ENCODE measurements at regions not wholly inside any gene's neighbourhood (a gene's known extent, or its start where the extent isn't known, plus 50 kb on each side); places are given as distances from the start of the nearest gene placed in this dataset.

- DNase-seq (ENCODE audit: low spot score, unreplicated experiment), result no peak
- Mint-ChIP-seq H3K4me3 (ENCODE audit: low read depth) (no peak overlapping the region), H3K27me3 (peaks cover 36% of the 10 kb centered on the region), H3K36me3 (ENCODE audit: insufficient read depth) (no peaks in the 10 kb centered on the region), H3K4me1 (ENCODE audit: low read depth) (peaks cover 11% of the 10 kb centered on the region), H3K9me3 (ENCODE audit: low read depth) (no peaks in the 10 kb centered on the region), H3K27ac (no peak overlapping the region)
- TF ChIP-seq CTCF (IDR thresholded peaks at IDR 0.05; ENCODE audit: unreplicated experiment), result no peak
Measured at GRCh38 chr7:115478426-115478825, 552.1 kb downstream of the TFEC start.

GRCh38 chr7:115477193-115477651 is 553.3 kb downstream of the TFEC start:
- Mint-ChIP-seq H3K4me3 (ENCODE audit: low read depth) (peak overlapping the region; percentile 70), H3K36me3 (ENCODE audit: insufficient read depth) (no peaks in the 10 kb centered on the region), H3K27me3 (peaks cover 36% of the 10 kb centered on the region), H3K27ac (no peak overlapping the region), H3K9me3 (ENCODE audit: low read depth) (no peaks in the 10 kb centered on the region), H3K4me1 (ENCODE audit: low read depth) (peaks cover 11% of the 10 kb centered on the region)
- no peak for TF ChIP-seq CTCF (IDR thresholded peaks at IDR 0.05; ENCODE audit: unreplicated experiment)
- peak; percentile 19 for DNase-seq (ENCODE audit: low spot score, unreplicated experiment)

GRCh38 chr7:115476671-115477181 is 553.8 kb downstream of the TFEC start:
- no peak for TF ChIP-seq CTCF (IDR thresholded peaks at IDR 0.05; ENCODE audit: unreplicated experiment)
- Mint-ChIP-seq H3K4me3 (ENCODE audit: low read depth) (peak overlapping the region; percentile 70), H3K4me1 (ENCODE audit: low read depth) (peaks cover 11% of the 10 kb centered on the region), H3K9me3 (ENCODE audit: low read depth) (no peaks in the 10 kb centered on the region), H3K27me3 (peaks cover 35% of the 10 kb centered on the region), H3K27ac (no peak overlapping the region), H3K36me3 (ENCODE audit: insufficient read depth) (no peaks in the 10 kb centered on the region)
- no peak for DNase-seq (ENCODE audit: low spot score, unreplicated experiment)

- no peak for DNase-seq (ENCODE audit: low spot score, unreplicated experiment)
- peaks cover 31% of the 10 kb centered on the region for H3K27me3 Mint-ChIP-seq
- peak overlapping the region; percentile 4 for H3K4me3 Mint-ChIP-seq (ENCODE audit: low read depth)
Measured at GRCh38 chr7:115475761-115476385, 554.0 kb downstream of the MDFIC start.

GRCh38 chr7:115475206-115475605 is 553.3 kb downstream of the MDFIC start:
- no peak for DNase-seq (ENCODE audit: low spot score, unreplicated experiment)
- Mint-ChIP-seq H3K36me3 (ENCODE audit: insufficient read depth) (no peaks in the 10 kb centered on the region), H3K4me3 (ENCODE audit: low read depth) (no peak overlapping the region), H3K27me3 (peaks cover 31% of the 10 kb centered on the region), H3K4me1 (ENCODE audit: low read depth) (peaks cover 11% of the 10 kb centered on the region), H3K27ac (no peak overlapping the region), H3K9me3 (ENCODE audit: low read depth) (no peaks in the 10 kb centered on the region)
- no peak for TF ChIP-seq CTCF (IDR thresholded peaks at IDR 0.05; ENCODE audit: unreplicated experiment)

More at GRCh38 chr7:115475761-115476385, 554.0 kb downstream of the MDFIC start:
- peak; percentile 17 for TF ChIP-seq CTCF (IDR thresholded peaks at IDR 0.05; ENCODE audit: unreplicated experiment)
- no peaks in the 10 kb centered on the region for H3K36me3 Mint-ChIP-seq (ENCODE audit: insufficient read depth)
- peaks cover 11% of the 10 kb centered on the region for H3K4me1 Mint-ChIP-seq (ENCODE audit: low read depth)
- H3K27ac Mint-ChIP-seq, result no peak overlapping the region
- no peaks in the 10 kb centered on the region for H3K9me3 Mint-ChIP-seq (ENCODE audit: low read depth)
